GM21825 (cell line): ENCODE measurements at regions not wholly inside any gene's neighbourhood (a gene's known extent, or its start where the extent isn't known, plus 50 kb on each side); places are given as distances from the start of the nearest gene placed in this dataset.
"Not testable (repeated sequence)": the region's sequence is repeated elsewhere in the genome, so short reads cannot be mapped to it uniquely, and the experiment has no call there.

Experiments used
- ATAC-seq: cut with Tn5 transposase; IDR thresholded peaks from one replicate; pipeline ENCODE4 v1.9.1; 2021; ENCODE audit warnings: mild to moderate bottlenecking, moderate library complexity; ENCODE audit not compliant: unreplicated experiment

DNA sequence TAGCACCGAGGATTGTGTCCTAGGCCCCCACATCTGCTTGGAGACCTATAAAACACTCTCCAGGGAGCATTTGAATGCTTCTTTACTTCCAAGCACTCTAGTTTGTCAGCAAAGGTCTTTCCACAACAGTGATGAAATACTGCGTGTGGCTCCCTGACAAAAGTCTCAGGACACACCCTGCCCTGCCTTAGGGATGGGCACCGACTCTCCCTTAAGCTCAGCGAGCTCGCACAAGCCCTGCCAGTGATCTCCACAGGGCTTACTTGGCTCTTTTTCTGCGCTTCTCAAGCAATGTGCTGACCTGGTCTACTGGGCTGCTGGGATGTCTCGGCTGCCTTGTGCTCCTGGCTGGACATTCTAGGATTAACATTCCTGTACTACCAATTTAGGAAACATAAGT lies 84.3 kb upstream of the MPP7 start:
- ATAC-seq: no peak

DNA sequence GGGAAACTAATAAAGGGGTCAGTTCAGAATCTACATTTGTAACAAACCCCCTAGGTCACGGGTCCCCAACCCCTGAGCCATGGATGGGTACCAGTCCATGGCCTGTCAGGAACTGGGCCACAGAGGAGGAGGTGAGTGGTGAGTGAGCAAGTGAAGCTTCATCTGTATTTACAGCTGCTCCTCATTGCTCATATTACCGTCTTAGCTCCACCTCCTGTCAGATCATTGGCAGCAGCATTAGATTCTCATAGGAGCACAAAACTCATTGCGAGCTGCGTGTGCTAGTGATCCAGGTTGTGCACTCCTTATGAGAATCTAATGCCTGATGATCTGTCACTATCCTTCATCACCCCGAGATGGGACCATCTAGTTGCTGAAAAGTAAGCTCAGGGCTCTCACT lies 88.4 kb upstream of the MPP7 start:
- ATAC-seq: no peak

DNA sequence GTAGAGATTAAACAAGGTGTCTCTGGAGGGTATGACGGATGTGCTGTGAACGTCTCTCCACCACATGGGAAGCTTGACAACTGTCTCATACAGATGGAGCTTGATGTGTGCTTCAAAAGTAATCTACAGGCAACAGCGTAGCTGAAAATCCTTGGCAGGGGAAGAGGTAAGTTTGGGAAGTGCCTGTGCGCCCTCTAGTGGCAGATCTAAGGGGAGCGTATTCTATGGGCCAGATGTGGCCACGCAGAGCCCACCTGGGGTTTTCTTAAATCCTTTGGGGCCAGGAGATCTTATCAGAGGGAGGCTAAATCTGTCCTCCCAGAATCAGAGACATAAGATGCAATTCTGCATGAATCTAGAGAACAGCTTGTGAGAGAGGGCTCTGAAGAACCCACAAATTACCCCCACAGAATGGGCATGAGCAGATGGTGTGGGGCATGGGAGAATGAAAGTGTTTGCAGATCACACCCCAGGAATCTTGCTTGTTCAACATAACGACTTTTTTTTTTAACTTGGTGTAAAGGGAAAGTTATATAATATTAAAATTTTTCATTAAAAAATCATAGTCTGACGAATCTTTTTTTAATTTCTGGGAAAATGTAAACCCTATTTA lies 91.2 kb upstream of the MPP7 start:
- ATAC-seq: no peak

DNA sequence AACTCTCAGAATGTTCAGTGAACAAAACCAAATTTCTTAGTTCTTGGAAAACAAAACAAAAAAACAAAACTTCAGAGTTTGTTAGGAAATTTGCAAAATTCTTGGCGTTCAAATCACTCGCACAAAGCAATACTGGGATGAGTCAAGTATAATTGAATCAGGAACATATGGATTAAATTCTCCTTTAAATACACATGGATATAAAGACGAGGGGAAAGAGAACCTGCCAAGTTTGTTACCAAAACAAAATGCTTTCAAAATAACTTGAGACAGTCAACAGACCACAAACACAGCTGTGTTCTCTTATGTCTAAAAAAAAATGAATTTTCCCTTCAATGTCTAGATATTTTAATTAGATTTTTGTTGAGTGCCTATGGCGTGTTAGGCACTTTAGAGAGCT lies 93.5 kb upstream of the MPP7 start:
- ATAC-seq: no peak

DNA sequence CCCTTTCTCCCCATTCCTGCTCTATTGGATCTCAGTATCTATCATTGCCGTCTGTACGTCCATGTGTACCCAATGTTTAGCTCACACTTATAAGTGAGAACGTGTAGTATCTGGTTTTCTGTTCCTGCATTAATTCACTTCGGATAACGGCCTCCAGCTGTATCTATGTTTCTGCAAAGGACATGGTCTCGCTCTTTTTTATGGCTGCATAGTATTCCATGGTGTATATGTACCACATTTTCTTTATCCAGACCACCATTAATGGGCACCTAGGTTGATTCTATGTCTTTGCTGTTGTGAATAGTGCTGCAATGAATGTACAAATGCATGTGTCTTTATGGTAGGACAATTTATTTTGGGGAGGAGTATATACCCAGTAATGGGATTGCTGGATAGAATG lies 94.4 kb upstream of the MPP7 start:
- ATAC-seq: no peak

DNA sequence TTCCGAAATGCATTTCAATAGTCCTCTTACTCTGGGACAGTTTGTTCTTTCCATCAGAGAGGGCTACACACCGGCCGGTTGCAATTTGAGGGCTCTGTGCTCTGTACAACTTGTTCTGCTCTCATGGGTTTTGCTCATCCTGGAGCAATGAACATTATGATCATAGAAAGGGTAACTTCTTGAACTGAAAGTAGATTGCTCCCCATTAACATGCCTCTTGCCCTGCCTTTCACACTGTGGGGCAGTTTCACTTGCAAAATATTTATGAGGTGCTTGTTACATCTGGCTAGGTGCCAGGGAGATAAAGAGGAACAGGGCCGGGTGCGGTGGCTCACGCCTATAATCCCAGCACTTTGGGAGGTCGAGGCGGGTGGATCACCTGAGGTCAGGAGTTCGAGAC lies 97.3 kb upstream of the MPP7 start:
- ATAC-seq: no peak

DNA sequence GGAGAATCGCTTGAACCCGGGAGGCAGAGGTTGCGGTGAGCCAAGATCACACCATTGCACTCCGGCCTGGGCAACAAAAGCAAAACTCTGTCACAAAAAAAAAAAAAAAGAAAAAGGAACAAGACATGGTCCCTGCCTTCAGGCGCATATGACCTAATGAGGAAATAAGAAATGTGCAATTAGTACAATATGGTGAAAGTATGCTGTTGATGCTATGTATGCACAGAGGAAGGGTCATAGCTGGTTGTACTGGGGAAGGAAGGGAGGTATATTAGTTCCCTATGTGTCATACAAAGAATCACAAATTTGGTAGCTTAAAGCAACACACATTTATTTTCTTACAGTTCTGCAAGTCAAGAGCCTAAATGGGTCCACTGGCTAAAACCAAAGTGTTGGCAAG lies 97.8 kb upstream of the MPP7 start:
- ATAC-seq: no peak

DNA sequence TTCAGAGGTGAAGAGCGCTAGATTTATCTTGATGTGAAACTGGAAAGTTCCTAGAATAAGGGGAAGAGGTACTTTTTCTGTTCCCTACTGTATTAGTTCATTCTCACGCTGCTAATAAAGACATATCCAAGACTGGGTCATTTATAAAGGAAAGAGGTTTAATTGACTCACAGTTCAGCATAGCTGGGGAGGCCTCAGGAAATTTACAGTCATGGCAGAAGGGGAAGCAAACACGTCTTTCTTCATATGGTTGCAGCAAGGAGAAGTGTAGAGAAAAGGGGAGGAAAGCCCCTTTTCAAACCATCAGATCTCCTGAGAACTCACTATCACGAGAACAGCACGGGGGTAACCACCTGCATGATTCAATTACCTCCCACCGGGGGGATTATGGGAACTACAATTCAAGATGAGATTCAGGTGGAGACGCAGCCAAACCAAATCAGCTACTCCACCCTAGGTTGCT lies 99.8 kb upstream of the MPP7 start:
- not testable (repeated sequence) for ATAC-seq

DNA sequence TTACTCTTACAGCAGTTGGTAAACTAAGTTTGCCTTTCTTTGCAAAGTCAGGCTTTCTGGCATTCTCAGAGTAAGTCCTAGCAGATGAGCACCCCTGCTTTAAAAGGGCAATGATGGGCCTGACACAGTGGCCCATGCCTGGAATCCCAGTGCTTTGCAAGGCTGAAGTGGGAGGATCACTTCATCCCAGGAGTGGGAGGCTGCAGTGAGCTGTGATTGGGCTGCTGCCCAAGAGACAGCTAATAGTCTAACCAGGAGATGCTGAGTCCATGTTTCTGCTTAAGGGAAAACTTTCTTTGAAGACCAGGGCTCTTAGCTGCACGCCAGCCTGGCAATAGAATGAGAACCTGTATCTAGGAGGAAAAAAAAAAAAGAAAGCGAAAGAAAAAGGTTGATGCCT lies 100.2 kb upstream of the MPP7 start:
- no peak for ATAC-seq

DNA sequence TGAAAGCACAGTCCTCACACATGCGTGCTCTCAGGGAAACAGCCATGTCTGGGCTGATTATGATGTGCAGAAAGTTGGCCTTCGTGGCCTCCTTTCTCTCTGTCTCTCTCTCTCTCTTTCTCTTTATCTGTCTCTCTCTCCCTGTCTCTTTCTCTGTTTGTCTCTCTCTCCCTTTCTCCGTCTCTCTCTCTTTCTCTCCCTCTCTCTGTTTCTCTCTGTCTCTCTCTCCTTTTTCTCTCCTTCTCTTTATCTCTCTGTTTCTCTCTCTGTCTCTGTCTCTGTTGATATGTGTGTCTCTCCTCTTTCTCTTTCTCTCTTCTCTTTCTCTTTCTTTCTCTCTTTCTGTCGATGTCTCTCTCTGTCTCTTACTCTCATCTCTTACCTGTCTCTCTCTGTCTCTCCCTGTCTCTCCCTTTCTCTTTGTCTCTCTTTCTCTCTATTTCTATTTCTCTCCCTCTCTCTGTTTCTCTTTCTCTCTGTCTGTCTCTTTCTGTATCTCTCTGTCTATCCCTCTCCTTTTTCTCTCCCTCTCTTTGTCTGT lies 105.4 kb upstream of the MPP7 start:
- ATAC-seq: no peak

DNA sequence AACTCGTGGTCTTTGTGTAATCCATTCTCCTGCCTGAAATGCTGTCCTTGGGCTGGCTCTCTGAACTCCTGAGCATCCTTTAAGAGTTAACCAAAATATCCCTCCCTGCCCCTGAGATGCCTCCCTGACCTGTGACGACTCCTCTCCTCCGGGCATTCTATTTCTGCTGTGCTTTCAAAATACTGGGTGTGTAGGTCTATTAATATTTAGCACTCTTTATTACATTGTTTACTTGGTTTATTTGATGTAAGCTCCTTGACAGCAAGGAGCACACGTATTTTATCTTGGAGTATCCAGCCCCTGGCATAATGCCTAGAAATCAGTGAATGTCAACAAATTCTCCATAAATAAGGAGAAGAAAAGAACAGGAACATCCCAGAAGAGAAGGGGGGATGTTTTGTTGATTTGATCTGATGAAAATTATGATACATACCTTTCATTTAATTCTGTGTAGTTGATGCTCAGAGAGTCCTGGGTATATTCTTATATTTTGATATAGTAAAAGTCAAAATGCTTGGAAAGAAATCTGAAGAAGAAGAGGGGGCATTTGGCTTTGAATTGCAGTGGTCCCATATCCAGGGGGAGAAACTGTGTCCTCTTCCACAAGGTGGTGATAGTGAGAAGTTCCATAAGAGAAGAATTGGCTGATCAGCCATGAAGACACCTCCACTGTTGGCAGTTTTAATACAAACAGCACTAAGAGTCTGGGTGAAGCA lies 107.7 kb upstream of the MPP7 start:
- no peak for ATAC-seq

DNA sequence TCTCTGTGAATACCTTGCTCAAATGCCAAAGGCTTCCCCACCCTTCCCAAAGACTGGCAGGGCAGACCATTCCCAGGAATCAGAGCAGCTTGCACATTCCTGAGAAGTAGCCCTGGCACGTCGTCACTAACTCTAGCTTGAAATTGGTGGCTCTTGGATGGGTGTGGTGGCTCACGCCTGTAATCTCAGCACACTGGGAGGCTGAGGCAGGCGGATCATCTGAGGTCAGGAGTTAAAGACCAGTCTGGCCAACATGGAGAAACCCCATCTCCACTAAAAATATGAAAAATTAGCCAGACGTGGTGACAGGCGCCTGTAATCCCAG lies 108.2 kb upstream of the MPP7 start:
- peak; percentile 15 for ATAC-seq

DNA sequence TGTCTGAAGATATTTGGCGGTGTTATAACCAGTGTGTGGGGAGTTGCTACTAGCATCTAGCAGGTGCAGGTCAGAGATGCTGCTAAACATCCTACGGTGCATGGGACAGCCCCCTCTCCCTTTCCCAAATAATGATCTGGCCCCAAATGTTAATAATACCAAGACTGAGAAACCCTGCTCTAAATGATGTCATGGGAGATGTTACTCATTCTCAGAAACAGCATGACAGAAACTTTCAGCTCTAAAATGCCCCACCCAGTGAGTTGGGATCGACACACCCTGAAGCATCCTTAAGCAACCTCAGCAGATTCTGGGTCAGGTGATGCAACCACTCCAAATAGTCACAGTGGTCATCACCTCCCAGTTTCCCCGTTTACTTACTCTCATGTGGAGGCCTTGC lies 108.8 kb upstream of the MPP7 start:
- peak; percentile 69 for ATAC-seq

DNA sequence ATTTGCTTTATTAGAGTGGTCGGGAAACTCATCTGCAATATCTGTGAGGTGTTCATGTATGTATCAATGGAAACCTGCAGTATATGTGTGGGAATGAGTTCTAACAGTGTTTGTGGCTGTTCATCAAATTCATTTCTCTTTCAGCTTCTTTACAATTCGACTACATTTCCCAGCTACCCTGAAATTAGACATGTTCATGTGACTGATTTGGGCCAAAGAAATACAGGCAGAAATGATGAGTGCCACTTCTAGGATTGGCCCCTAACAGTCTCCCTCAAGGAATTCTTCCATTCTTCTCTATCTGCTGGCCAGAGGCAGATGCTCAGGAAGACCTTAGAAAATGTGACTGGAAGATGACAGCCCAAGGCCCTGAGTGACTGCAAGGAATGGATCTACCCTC lies 114.8 kb upstream of the WAC start:
- ATAC-seq: no peak

DNA sequence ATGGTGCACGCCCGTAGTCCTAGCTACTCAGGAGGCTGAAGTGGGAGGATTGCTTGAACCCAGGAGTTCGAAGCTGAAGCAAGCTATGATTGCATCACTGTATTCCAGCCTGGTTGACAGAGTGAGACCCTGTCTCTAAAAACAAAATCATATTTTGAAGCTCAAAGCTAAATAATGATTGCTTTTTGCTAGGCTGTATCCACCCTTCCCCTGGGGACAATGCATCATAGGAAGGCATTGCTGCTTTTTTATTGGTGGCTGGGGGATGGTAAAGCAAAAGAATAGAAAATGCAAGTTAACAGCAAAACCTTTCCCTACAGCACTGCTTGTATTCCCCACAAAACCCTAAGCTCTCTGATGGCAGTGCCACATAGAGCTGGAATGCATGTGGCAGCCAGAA lies 107.5 kb upstream of the WAC start:
- ATAC-seq: no peak

DNA sequence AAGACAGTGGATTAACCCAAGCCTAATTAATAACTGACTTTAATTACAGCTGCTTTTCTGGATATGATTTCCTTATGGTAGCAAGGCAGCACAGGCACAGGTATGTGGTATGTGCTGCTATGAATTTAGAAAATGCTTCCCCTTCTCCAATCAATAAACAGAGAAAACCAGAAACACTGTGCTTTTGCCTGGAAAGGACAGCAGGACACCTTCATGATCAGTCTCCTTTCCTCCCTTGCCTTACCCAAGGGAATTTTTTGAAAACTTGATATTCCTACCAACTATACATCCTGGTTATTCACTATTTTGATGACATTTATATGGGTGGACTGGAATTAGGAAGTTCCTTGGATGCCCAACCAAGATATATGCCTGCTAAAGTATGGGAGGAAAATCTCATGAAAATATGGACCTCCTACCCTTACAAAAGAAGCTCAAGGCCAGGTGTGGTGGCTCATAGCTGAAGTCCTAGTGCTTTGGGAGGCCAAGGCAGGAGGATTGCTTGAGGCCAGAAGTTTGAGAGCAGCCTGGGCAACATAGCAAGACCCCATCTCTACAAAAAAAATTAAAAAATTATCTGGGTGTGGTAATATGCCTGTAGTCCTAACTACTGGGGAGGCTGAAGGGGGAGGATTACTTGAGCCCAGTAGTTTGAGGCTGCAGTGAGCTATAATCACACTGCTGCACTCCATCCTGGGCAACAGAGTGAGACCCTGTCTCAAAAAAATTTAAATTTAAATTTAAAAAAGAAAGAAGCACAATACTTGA lies 106.3 kb upstream of the WAC start:
- no peak for ATAC-seq

DNA sequence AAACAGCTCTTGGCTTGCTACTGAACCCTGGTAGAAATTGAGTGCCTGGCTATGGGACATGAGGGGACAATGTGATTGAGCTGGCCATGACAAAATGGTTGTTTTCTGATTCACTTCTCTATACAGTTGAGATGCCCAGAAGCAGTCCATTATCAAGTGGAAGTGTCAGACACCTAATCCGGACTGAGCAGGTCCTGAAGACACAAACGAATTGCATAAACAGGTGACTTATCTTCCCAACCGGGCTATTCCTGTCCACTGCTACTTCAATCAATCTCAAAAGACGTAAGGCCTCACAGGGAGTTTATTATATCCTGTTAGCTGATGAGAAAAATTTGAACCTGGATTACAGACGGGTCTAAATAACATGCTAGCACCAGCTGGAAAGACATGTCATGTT lies 105.5 kb upstream of the WAC start:
- no peak for ATAC-seq

DNA sequence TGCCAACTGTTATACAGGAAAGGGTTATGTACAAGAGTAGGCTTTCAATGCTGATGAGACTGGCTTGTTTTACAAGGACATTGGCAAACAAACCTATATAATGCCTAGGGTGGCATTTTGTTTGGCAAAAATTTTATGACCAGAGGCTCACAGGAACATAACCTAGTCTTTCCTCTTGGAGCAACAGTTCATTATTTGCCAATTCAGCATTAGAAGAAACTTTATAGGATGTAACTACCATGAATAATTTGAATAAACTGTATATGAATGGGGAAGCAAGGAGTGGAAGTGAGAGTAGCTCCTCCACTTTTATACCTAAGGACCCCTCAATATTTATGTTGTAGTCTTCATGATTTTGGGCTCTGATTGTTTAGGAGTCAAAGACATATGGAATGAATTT lies 103.9 kb upstream of the WAC start:
- ATAC-seq: no peak

DNA sequence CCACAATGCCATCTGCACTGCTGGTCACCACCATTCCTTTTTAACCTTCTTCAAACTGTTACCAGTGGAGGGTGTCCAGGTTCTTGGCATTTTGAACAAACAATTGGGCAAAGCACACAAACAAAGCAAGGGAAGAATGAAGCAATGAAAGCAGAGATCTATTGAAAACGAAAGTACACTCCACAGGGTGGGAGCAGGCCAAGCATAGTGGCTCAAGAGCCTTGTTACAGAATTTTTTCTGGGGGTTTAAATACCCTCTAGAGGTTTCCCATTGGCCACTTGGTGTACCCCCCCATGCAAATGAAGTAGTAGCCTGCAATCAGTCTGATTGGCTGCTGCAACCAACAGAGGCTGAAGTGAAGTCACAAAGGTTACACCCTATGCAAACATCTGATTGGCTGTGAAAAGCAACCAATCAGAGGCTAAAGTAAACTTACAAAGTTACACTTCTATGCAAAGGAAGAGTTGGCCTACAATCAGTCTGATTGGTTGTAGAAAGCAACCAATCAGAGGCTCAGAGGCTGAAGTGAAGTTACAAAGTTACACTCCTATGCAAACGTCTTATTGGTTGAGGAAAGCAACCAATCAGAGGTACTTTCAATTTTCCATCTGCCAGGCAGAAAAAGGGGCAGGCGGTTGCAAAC lies 103.2 kb upstream of the WAC start:
- no peak for ATAC-seq

DNA sequence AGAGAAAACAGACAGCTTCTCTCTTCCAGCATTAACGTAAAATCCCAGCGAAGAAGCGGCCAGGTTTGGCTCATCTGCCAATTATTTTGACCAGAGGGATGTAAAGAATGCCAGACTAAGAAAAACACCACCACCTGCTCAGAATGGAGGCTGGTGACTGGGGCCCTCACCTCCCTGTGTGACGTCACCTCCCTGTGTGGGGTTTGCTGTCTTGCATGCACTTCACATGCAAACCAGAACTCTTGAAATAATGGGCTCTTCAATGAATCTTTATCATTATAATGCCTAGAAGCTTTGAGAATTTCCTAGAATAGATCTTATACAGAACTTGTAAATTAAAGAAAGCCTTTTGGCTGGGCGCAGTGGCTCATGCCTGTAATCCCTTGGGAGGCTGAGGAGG lies 101.8 kb upstream of the WAC start:
- no peak for ATAC-seq

DNA sequence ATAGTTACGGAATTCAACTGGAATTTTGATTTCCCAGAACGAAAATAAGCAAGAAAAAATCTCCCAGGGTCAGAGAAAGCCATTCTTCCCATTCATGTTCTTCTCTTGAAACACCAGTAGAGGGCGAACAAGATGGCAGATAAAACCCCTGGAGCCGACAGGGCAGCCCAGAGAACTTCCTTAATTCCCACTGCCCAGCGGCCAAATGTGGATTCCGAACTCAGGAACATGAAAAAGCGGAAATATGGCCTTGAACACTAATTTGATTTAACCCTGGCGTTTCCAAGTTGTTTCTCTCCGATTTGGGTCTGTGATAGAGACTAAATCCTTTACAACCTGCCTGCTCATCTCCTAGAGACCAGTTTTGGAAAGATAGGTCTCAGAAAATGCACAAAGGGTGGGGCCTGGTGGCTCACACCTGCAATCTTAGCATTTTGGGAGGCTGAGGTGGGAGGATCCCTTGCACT lies 100.7 kb upstream of the WAC start:
- no peak for ATAC-seq
